Stimulated activated CD8-positive, alpha-beta memory T cell treated with anti-CD3 and anti-CD28 coated beads, Interleukin-2, amount 100 ng/mL, for 48 hours (primary cell): ENCODE measurements at regions not wholly inside any gene's neighbourhood (a gene's known extent, or its start where the extent isn't known, plus 50 kb on each side); places are given as distances from the start of the nearest gene placed in this dataset.

ENCODE experiments used
- DNase-seq, 2 donors: peaks; one replicate each; pipeline ENCODE4 v3.0.0-alpha.2; 2020; ENCODE audit warnings: low read depth in 2 of 2

DNA sequence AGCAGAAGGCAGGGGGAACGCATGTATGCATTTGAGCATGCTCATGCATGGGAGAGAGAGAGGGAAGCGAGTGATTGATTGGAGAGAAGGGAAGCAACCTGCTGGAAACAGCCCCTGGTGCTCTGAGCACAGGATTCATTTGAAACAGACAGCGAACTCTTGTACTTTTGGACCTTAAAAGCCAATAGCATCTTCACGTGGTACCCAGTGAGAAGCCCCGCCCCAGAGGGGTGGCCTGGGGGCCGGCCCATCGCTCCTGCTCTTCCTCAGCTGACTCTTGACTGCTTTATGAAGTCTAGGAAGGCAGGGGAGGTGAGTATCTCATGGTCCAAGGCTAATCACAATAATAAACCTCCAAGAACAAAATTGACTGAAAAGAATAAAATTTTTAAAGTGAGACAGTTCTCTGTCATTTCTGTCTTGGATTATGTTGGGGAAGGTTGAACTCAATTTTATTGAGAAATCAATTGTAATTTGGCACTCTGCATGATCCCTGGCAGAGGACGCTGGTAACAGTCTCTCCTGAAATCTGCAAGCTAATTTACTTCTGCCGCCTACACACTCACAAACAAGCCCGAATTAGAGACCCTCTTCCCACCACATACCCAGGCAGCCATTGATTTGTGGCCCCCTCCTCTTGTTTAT lies 168.2 kb upstream of the PPARGC1A start:
- no peak for DNase-seq

DNA sequence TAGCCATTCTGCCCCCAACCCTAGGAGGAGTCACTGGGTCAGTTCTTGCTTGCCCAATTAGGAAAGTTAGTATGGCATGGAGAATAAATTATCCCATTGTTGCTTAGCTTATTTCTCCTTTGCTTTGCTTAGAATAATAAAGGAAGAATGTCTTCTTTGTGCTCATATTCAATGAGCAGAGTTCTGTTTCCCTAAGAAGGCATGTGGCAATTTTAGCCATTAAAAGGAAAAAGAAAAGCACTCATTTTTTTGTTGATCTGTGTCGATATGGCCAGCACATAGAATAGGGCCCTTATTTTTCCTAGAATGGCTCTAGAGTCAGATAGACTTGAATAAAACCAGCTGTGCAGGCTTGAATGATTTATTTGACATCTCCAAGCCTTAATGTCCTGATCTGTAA lies 166.4 kb upstream of the PPARGC1A start:
- DNase-seq = no peak

DNA sequence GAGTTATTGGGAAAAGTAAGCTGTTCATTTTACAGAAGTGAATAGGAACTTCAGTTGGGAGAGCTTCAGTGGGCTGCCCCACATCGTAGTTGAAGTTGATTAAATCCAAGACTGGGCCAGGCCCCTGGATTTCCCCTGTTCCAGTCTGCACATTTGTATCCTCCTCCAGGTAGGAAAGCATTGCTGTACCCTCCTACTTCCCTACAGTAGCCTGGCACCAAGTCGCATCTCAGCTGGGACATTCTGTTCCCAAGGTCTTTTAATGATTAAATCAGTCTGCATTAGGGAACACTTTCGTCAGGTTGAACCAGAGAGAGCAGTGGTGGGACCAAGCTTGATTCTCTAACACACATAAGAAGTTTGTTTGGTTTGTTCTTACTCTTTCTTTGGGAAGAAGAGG lies 165.8 kb upstream of the PPARGC1A start:
- DNase-seq = no peak

DNA sequence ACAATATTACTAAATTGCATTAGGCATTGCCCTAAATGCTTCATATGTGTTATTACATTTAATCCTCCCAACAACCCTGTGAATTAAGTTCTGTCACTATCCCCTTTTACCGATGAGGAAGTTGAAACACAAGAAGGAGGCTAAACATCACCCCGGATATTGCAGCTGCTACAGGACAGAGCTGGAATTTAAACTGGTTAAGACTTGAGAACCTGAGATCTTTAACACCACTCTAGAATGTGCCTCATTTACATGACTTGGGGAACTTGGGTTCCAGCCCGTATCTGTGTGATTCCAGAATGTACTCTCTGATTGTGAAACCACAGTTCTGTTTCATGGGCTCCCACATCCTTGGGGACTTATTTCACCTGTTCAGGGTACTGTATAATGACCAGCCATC lies 165.1 kb upstream of the PPARGC1A start:
- no peak for DNase-seq

DNA sequence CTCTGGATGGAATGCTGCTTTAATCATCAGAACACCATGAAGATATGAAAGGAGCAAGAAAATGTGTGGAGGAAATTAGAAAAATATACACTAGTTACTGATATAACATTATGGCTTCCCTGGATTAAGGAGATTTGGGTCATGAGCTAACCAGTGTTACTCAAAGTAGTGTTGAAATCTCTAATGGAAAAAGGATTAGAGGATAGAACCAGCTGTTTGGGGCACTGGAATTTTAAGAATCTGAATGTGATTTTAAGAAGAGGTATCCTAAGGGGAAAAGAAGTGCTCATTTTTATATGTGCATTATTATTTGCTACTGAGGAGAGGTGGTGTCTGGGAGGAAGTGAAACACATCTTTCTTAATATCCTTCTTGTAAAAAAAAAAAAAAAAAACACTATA lies 164.1 kb upstream of the PPARGC1A start:
- DNase-seq = no peak

DNA sequence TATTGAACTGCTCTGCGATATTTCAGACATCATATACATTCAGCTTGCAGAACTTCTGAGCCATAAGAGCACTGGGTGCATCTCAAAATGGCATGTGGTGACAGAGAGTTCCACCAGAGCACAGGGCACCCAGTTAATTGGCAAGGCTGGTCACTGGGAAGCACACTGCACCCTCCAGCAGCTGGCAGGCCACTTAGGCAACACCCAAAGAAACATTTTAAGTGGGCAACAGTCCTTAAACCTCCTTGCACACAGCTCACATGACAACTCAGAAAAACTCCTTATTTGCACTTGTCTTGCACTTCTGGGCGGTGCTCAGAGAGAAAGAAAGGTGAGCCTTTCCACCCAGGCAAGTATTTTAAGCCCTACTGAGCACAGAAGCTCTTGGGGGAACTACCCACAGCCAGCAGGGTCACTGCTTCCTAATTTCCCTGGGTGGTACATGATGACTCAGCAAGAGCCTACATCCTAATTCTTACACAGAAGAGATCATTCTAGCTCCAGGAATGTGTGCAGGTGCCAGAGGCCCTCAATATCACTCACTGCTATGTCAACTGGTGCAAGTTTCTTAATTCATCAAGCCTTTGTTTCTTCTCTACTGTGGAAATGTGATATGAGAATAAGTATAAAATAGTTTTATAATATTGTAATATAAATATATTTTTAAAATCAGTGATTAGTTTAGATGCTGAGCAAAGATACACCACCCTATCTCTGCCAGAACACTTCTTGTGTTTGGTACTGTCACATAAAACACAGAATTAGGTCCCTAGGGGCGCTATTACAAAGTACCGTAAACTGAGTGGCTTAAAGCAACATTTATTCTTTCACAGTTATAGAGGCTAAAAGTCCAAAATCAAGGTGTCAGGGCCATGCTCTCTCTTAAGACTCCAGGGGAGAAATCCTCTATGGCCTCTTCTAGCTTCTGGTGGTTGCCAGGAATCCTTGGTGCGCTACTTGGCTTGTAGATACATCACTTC lies 155.1 kb upstream of the PPARGC1A start:
- DNase-seq = no peak

DNA sequence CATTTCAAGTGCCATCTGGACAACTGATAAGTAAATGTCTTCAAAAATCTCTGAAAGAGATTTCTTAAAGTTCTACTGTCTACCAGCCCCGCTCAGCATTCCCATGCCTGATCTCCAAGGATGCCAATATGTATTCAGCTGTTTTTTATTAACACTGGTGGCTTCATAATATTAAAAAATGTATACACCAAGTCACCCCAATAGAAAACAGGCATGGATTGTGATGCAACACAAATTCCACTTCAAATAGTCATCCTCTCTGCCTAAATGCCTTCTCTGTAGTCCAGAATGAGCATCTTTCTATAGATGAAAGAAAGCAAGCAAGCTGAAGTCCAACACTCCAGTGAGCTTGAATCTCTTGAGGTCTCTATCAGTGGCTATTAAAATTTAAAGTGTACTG lies 152.2 kb upstream of the PPARGC1A start:
- DNase-seq = no peak

DNA sequence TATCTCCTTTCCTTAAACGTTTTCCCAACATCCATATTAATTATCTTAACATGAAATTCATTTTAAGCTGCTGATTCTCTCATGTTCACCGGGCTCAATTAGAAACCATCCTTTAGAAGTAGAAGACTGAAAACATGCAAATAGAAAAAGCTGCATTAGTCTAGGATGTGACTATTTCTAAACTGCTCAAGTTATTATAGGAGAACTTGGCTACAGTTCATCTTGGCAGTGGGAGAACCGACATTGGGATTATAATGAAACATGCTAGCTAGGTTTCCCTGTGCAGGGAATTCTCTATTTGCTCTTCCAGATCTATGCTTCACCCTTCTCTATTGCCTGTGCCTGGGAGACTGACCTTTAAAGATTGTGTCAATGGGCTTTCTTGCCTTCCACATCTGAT lies 151.0 kb upstream of the PPARGC1A start:
- DNase-seq = no peak

DNA sequence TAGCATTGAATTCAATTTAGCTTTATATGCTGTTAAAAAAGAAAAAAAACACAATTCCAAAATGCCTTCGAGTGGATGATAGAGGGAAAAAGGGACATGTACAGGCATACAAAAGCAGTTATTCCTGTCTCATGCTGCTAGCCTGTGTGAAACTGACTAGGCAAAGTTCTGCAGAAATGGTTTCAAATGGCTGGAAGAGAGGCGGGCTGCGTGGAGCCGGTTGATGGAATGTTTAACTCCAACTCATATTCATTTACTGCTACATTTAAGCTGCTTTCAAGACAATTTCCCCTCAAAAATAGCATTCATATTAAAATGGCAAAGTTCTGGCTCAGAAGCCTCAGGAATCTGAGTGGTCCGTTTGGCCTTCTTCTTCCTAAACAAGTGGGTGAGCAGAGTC lies 143.8 kb upstream of the PPARGC1A start:
- no peak for DNase-seq

DNA sequence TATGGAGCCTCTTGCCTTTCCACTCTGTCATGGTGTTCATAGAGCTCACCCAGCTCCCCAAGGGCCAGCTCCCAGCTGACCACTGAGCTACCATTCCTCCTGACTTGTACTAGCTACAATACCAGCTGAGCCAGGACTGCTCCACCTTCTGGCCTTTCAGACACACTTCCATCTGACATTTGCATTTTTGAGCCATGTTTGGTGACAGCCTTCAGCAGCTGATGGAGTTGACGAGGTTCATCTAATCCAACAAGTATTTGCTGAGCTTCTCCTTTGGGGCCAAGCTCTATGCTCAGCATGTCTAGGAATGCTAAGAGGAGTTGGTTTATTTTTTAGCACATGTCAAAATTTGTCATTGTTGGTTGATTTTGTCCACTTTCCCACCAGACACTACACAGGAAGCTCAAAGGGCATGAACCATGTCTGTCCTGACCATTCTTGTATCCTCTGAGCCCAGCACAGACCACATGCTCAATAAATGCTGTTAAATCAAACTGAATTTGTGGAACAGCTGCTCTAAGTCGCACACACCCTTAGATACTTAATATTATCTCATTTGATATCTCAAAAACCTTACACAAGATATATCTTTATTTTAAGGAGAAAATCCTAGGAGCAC lies 142.6 kb upstream of the PPARGC1A start:
- no peak for DNase-seq

DNA sequence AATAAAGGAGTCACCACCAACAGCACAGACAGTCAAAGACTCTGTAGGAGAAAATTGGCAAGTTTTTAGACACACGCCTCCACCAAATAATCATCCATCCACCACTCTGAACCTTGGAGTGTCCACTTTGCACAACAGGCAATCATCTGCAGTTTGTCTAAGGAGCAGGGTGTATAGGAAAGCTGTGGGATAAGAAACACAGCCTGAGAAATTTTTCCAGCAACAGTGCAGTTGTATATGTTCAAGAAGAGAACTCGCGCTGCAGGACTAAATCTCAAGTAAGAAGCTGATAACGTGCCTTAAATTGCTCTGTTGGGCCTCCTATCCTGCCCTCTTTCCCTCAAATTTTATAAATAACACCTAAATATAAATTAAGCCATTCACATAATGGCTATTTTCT lies 136.7 kb upstream of the PPARGC1A start:
- no peak for DNase-seq

DNA sequence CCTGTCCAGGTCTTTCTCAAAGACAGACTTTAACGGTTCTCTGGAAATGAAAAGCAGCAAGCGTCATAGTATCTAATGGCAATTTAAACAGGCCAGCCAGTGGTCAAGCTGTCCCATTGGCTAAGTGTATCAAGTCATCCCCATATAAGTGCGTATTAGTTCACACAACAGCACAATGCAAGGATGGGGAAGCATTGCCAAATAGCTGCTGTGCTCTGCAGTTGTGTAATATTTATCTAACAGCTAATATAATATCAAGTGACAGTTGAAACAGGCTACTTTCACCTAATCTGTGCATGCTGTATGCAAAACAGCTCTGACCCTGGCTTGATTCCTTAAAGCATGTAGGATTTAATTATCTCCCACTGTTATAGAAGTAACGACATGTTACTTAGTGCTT lies 134.8 kb upstream of the PPARGC1A start:
- DNase-seq = no peak

DNA sequence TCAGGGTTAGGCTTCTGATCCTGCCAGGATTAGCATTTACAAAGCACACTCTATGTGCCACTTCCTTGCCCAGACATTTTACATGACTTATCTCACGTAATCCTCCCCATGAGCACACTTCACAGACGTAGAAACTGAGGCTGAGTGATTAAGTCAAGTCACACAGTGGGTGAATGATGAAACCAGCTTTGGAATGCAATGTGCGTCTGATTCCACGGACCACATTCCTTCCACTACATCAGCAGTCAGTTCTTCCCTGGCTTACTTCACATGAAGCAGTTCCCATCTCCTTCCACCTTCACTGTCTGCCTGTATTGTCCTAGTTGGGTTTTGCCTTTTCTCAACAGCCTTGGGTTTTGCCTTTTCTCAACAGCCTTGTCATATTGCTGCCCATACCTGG lies 134.3 kb upstream of the PPARGC1A start:
- DNase-seq = no peak

DNA sequence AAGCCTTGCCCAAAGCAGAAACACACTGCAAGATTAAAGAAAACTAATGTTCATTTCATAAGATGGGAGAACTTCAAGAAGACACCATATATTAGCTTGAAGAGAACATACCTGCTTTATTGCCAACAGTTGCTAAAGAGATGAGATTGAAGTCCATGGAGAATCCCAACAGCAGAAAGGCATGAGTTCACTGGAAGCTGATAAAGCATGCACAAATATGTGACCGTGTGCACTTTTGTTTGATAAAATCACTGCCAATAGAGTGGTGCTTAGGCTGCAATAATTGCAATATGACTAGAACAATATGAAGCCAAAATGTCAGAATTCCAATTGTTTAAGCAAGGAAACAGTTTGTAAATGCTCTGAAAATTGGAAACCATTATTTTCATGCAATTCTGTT lies 125.9 kb upstream of the PPARGC1A start:
- DNase-seq = no peak

DNA sequence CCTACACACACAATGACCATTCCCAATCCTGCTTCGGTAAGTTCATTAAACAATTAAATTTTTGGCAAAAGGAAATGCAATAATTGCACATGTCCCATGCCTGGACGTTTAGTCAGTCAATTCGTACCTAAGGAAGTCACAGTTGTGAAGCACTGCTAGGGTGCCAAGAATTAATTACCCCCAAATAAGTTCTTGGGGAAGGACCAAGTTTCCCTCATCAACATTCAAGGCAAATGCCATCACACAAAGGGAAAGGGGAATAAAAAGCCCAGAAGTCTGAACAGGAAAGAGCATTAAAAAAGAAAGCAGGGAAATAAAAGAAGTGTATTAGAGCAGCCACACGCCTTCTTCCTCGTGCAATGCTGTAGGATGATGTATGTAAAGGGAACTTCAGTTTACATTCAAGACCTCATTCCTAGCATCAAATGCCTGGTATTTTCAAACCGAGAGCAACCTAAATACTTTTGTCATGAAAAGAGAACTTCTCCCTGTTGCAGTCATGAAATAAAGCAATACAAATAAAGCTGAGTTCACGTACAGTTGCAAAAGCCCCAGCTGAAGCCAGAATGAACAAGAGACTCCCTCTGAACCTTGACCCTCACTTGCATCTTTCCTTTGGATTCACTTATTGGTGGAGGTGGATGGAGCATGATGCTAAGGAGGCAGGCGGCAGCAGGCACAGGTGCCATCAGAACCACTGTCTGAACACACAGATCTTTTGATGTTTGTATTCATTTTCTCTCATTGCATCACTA lies 124.0 kb upstream of the PPARGC1A start:
- no peak for DNase-seq

DNA sequence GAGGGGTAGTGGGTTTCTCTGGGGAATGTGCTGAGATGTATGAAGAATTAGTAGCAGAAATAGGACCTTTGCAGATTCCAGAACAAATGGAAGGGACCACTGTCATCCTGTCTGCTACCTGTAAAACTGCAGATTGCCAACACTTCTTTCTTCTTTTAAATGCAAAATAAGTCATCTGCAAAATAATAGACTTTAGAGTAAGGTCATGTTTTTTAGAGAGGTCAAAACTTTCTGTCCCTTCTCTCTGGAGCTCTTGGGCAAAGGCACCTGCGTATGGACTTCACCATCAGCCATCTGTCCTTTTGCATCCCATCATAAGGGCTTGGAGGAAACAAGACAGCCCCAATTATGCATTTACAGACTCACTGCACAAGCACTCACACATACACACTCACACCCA lies 121.1 kb upstream of the PPARGC1A start:
- no peak for DNase-seq

DNA sequence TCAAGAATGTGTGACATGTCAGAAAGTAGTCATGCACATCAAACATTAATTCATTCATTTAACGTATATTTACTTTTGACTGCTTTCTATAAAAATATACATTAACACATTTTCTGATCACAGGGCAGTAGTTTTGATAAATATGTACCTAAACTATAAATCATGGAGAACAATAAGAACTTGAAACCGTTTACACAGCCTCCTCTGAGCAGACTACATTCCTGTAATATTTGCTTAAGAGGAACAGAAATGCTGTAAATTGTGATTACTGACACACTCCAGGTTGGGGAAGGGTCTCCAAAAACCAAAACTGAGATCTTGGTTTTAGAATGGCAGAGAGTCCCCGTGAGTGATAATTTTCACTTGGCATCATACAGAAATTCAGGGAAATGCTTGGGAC lies 120.7 kb upstream of the PPARGC1A start:
- DNase-seq = no peak

DNA sequence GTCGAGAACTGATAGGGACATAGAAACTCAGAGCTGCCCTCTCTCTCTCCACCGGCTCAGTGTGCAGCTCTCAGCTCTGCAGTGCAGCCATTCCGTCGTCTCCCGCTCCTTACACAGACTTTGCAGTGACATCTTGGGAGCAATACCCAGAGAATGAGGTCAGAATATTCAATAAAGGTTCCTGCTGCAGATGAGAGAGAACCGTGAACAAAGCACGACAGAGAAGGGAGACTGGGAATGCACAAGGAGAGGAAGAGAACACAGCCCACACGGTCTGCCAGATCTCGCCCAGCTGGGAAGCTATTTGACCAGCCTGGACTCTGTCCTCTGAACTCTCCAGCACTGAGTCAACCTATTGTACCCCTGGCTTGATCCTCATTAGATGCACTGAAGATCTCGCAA lies 118.0 kb upstream of the PPARGC1A start:
- DNase-seq = no peak

DNA sequence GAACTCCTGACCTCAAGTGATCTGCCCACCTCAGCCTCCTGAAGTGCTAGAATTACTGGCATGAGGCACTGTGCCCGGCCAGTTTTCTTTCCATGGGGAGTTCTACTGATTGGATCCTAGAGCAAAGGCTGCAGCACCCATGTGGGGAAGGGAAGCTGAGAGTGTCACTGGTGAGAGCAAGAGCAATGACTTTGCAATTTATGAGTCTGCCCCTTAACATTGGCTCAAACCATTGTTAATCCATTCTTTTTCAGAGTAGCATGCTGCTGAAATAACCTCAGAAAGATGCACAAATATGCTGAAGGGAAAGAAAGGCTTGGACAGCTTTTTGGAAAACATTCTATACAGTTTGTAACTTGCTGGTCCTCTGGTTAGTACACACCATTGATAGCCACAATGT lies 116.4 kb upstream of the PPARGC1A start:
- no peak for DNase-seq

DNA sequence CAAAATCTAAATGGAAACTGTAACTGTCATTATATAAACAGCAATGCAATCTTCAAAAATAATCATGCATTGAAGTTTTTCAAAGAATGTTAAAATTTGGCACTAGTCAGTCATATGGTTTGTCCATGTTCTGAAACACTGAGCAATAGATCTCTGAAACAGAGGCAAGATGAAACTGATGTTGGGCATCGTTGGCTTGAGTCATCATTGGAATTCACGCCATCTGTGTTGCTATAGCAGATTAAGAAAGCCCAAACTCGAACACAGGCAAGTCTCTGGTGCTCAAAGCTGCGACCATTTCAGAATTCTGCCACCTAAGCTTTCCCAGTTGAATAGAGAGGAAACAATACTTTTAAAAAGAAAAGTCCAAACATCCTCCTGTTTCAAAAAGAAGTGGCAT lies 114.1 kb upstream of the PPARGC1A start:
- no peak for DNase-seq

DNA sequence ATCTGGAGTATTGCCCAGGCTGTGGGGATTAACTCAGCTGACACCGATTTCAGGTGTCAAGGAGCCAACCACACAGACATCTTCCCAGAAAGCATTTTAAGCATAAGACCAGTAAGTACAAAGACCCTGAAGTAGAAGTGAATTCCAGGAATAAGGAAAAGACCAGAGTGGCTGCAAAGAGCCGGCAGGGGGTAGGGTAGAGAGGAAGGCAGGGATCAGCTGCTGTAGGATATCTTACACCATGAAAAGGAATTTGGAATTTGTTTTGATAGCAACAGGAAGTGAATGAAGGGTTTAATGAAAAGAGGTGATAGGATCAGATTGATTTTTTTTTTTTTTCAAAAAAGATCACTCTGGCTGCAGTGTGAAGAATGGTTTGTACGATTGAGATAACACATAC lies 113.6 kb upstream of the PPARGC1A start:
- no peak for DNase-seq

DNA sequence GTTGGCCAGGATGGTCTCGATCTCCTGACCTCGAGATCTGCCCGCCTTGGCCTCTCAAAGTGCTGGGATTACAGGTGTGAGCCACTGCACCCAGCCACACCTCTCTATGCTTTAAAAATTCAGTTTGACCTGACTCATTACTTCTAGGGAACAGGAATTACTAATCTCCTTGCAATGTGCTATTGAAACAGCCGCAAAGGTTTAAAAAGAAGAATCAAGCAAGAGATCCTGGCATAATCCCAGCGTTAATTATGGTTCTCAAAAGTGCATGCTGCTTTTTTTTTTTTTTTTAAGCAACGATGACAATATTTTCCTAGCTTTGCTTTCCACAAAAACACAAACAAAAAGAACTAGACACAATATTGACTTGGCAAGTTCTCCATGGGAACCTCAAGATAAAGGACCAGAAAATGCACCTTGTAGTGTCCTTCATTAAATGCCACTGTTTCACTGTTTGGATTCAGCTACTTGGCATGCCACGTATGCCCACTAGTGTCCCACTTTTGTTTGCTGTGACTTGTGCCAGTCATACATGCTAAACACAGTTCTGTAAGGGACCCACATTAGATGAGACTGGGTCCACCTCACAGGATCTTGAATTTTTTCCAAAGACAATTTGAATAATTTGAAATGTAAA lies 112.6 kb upstream of the PPARGC1A start:
- DNase-seq = no peak
